ENCODE measurements at regions not wholly inside any gene's neighbourhood (a gene's known extent, or its start where the extent isn't known, plus 50 kb on each side); places are given as distances from the start of the nearest gene placed in this dataset.

GRCh38 chr6:131510591-131510990 is 62.4 kb upstream of the ARG1 start:
- TF ChIP-seq CTCF (IDR thresholded peaks at IDR 0.05): no peak
- TF ChIP-seq EP300 (IDR thresholded peaks at IDR 0.05): no peak
- no peak for TF ChIP-seq POLR2A (IDR thresholded peaks at IDR 0.05)

Data from sigmoid colon (tissue), 4 donors.